Gastrocnemius medialis (tissue), 4 donors: ENCODE measurements at regions not wholly inside any gene's neighbourhood (a gene's known extent, or its start where the extent isn't known, plus 50 kb on each side); places are given as distances from the start of the nearest gene placed in this dataset.

Experiments used
- ATAC-seq, 2 donors: fragments of 150-250 bp; one replicate each; pipeline ENCODE4 v1.9.1; 2016
- DNase-seq, 2 donors: peaks; one replicate each; pipeline ENCODE4 v3.0.0-alpha.2; 2019
- H3K27ac ChIP-seq, 4 donors: fragments of 200-600 bp; sonication (generic); 1 replicate in 1 of 4; 2 replicates in 3 of 4; pipeline ENCODE4 v1.5.1; 2016 to 2018; ENCODE audit warnings: mild to moderate bottlenecking in 2 of 4, moderate library complexity in 1 of 4
- H3K27me3 ChIP-seq, 3 donors: fragments of 200-600 bp; sonication (generic) in 2 of 3; 1 replicate in 1 of 3; 2 replicates in 2 of 3; pipeline versions ENCODE4 v1.5.1 to v1.6.0; 2016 to 2019; ENCODE audit warnings: mild to moderate bottlenecking in 1 of 3, moderate library complexity in 1 of 3
- H3K36me3 ChIP-seq, 2 donors: fragments of 200-600 bp; sonication (generic) in 1 of 2; one replicate each; pipeline ENCODE4 v1.5.1; 2017 to 2018
- H3K4me1 ChIP-seq, 2 donors: fragments of 200-600 bp; sonication (generic) in 1 of 2; one replicate each; pipeline ENCODE4 v1.5.1; 2016 to 2017; ENCODE audit warnings: mild to moderate bottlenecking in 2 of 2
- H3K4me3 ChIP-seq, 4 donors: fragments of 200-600 bp; sonication (generic) in 3 of 4; 1 replicate in 1 of 4; 2 replicates in 3 of 4; pipeline ENCODE4 v1.5.1; 2016 to 2019; ENCODE audit warnings: mild to moderate bottlenecking in 2 of 4
- H3K9me3 ChIP-seq, 3 donors: fragments of 200-600 bp; sonication (generic) in 2 of 3; 1 replicate in 1 of 3; 2 replicates in 2 of 3; pipeline ENCODE4 v1.5.1; 2016 to 2019
- CTCF ChIP-seq, 5 experiments: fragments of 450-650 bp in 3 of 5; fragments of 200-600 bp in 2 of 5; sonication (generic) in 2 of 5; IDR thresholded peaks in 4 of 5; conservative IDR thresholded peaks in 1 of 5; 1 replicate in 4 of 5; 2 replicates in 1 of 5; pipeline ENCODE4 v1.5.1; 2016 to 2019; ENCODE audit warnings: antibody characterized with exemption in 5 of 5, mild to moderate bottlenecking in 3 of 5, moderate library complexity in 3 of 5
- POLR2A ChIP-seq, 2 donors: fragments of 450-650 bp; IDR thresholded peaks; one replicate each; pipeline ENCODE4 v1.6.1; 2017; ENCODE audit warnings: antibody characterized with exemption in 2 of 2, mild to moderate bottlenecking in 2 of 2, moderate library complexity in 2 of 2
- in situ Hi-C, 4 donors: fragments of 200-750 bp; cut with MboI; loops; one replicate each; pipeline versions ENCODE4 v1.15.0 to v1.8.0; 2017; ENCODE audit warnings: low sequenced_read_pairs in 4 of 4
- intact Hi-C: fragments of 100-400 bp; cut with DNase I; formaldehyde crosslinking; loops from one replicate; pipeline ENCODE4 v1.15.1; 2023; ENCODE audit warnings: low total_unique reads

GRCh38 chr17:79187186-79187585, 112.6 kb downstream of the ENGASE start:
- no peaks in the 10 kb centered on the region for H3K4me1 ChIP-seq
- H3K4me3 ChIP-seq: no peak overlapping the region
- ATAC-seq: no peak
- H3K9me3 ChIP-seq: no peaks in the 10 kb centered on the region
- no peaks in the 10 kb centered on the region for H3K36me3 ChIP-seq
- H3K27ac ChIP-seq: no peak overlapping the region
- intact Hi-C loops: no loop called here
- H3K27me3 ChIP-seq: peaks cover 51 to 74% (median 65%) of the 10 kb centered on the region in 3 donors
- TF ChIP-seq CTCF (IDR thresholded peaks at IDR 0.05 in 4 of 5, conservative IDR thresholded peaks at IDR 0.05 in 1 of 5) (no peak), POLR2A (IDR thresholded peaks at IDR 0.05) (no peak)
- no peak for DNase-seq
- in situ Hi-C loops: loop anchor here in 3 of 4 donors (25.0 kb wide), 1 partner anchor 200 kb away; no protein-coding TSS in a partner anchor

DNA sequence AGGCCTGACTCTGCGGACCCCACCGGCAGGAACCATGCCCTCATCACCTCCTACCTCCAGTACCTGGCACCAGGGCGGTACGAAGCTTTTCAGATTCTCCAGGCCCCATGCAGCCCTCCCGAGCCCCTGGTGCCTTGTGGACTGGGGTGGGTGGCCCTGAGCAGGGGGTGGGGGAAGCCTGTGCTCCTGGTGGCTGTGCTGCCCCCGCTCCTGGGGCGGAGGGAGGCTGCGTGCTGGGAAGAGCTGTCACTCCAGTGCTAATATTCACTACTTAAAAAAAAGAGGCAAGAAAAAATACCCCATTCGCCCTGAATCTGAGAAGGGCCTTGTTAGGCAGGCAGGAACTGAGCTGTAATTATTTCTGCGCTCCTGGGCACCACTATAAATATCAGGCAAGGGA, 111.8 kb downstream of the ENGASE start:
- in situ Hi-C loops (loop anchor here in 3 of 4 donors (25.0 kb wide), 1 partner anchor 201 kb away; no protein-coding TSS in a partner anchor), intact Hi-C loops (no loop called here)
- no peak overlapping the region for H3K4me3 ChIP-seq
- H3K27ac ChIP-seq: no peak overlapping the region
- ATAC-seq (no peak), DNase-seq (no peak)
- H3K27me3 ChIP-seq: peaks cover 51 to 79% (median 62%) of the 10 kb centered on the region in 3 donors
- TF ChIP-seq POLR2A (IDR thresholded peaks at IDR 0.05): no peak
- TF ChIP-seq CTCF (IDR thresholded peaks at IDR 0.05 in 4 of 5, conservative IDR thresholded peaks at IDR 0.05 in 1 of 5): no peak
- no peaks in the 10 kb centered on the region for H3K9me3 ChIP-seq
- H3K36me3 ChIP-seq: no peaks in the 10 kb centered on the region
- H3K4me1 ChIP-seq: no peaks in the 10 kb centered on the region

DNA sequence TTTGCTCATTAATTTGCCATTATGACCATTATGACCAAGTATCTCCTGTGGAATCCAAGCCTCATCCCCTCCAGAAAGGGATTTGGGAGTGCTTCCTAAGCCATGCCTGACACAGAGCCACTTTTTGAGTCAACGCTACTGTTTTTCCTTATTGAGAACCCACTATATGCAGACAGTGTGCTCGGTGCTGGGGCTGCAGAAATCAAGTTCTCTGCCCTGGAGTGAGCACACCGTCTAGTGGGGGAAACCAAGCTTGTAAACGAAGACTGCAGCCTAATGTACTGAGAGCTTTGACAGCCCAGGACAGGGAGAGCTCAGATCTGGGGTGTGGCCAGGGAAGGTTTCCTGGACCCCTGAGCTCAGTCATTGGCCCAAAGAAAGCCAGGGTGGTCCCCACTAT, 111.0 kb downstream of the ENGASE start:
- ATAC-seq (no peak), DNase-seq (no peak)
- Histone ChIP-seq H3K4me3 (no peak overlapping the region), H3K27me3 (peaks cover 53 to 79% (median 58%) of the 10 kb centered on the region in 3 donors), H3K4me1 (no peaks in the 10 kb centered on the region), H3K9me3 (no peaks in the 10 kb centered on the region), H3K36me3 (no peaks in the 10 kb centered on the region), H3K27ac (no peak overlapping the region)
- TF ChIP-seq POLR2A (IDR thresholded peaks at IDR 0.05): no peak
- TF ChIP-seq CTCF (IDR thresholded peaks at IDR 0.05 in 4 of 5, conservative IDR thresholded peaks at IDR 0.05 in 1 of 5): no peak
- in situ Hi-C loops: loop anchor here in 3 of 4 donors (25.0 kb wide), 1 partner anchor 202 kb away; no protein-coding TSS in a partner anchor
- intact Hi-C loops: no loop called here

GRCh38 chr17:79184219-79184618, 109.6 kb downstream of the ENGASE start:
- intact Hi-C loops (no loop called here), in situ Hi-C loops (loop anchor here in 3 of 4 donors (25.0 kb wide), 1 partner anchor 203 kb away; no protein-coding TSS in a partner anchor)
- no peaks in the 10 kb centered on the region for H3K9me3 ChIP-seq
- no peak for ATAC-seq
- no peaks in the 10 kb centered on the region for H3K36me3 ChIP-seq
- no peak overlapping the region for H3K4me3 ChIP-seq
- no peak overlapping the region for H3K27ac ChIP-seq
- TF ChIP-seq CTCF (IDR thresholded peaks at IDR 0.05 in 4 of 5, conservative IDR thresholded peaks at IDR 0.05 in 1 of 5) (no peak), POLR2A (IDR thresholded peaks at IDR 0.05) (no peak)
- no peaks in the 10 kb centered on the region for H3K4me1 ChIP-seq
- H3K27me3 ChIP-seq: peaks cover 62 to 85% (median 63%) of the 10 kb centered on the region in 3 donors
- no peak for DNase-seq
